OCI-LY7 (cell line): ENCODE measurements at regions not wholly inside any gene's neighbourhood (a gene's known extent, or its start where the extent isn't known, plus 50 kb on each side); places are given as distances from the start of the nearest gene placed in this dataset.

ENCODE experiments used
- BruUV-seq: library from RNA; stranded (reverse); fragments of 400-500 nt; replicated peaks from 2 replicates; lab custom pipeline; 2021; lab: Mats Ljungman, UMichigan
- CTCF ChIA-PET: fragments of 300-600 bp; sonication (Branson Sonifier 250); formaldehyde crosslinking; loops from one replicate; lab custom pipeline; 2022; ENCODE audit warnings: antibody characterized with exemption; ENCODE audit not compliant: unreplicated experiment; lab: Charles Lee
- POLR2A ChIA-PET: fragments of 300-600 bp; sonication (Branson Sonifier 250); formaldehyde crosslinking; loops from one replicate; lab custom pipeline; 2022; ENCODE audit warnings: antibody characterized with exemption; lab: Charles Lee
- DNase-seq: peaks from one replicate; pipeline ENCODE4 v3.0.0-alpha.2; 2015; ENCODE audit warnings: low spot score
- H2AFZ ChIP-seq: fragments of 200-600 bp; sonication (generic), shearing (Covaris generic); 2 replicates; pipeline ENCODE4 v1.6.1; 2014; ENCODE audit warnings: mild to moderate bottlenecking, antibody characterized with exemption, low read length, moderate library complexity
- H3K27ac ChIP-seq: fragments of 200-600 bp; sonication (generic); 2 replicates; pipeline ENCODE4 v1.5.1; 2014; ENCODE audit warnings: mixed run types, low read depth, mild to moderate bottlenecking, moderate library complexity, low read length, inconsistent platforms; ENCODE audit not compliant: poor library complexity, severe bottlenecking
- H3K36me3 ChIP-seq: fragments of 200-600 bp; sonication (generic); 2 replicates; pipeline ENCODE4 v1.6.1; 2014; ENCODE audit warnings: mild to moderate bottlenecking, antibody characterized with exemption, low read length, moderate library complexity, mixed read lengths; ENCODE audit not compliant: insufficient read depth
- H3K4me1 ChIP-seq: fragments of 200-600 bp; sonication (generic); 2 replicates; pipeline ENCODE4 v1.5.1; 2014; ENCODE audit warnings: mild to moderate bottlenecking, low read length; ENCODE audit not compliant: insufficient read depth, poor library complexity, severe bottlenecking
- H3K4me2 ChIP-seq: fragments of 200-600 bp; sonication (generic); 2 replicates; pipeline ENCODE4 v1.6.1; 2014; ENCODE audit warnings: mild to moderate bottlenecking, low read length
- H3K4me3 ChIP-seq: fragments of 200-600 bp; sonication (generic); 2 replicates; pipeline ENCODE4 v1.5.1; 2014; ENCODE audit warnings: mild to moderate bottlenecking, low read depth, low read length; ENCODE audit not compliant: poor library complexity, severe bottlenecking
- H3K79me2 ChIP-seq: fragments of 200-600 bp; sonication (generic); 2 replicates; pipeline ENCODE4 v1.6.1; 2016; ENCODE audit warnings: low read depth, mild to moderate bottlenecking, low read length, moderate library complexity, mixed read lengths; ENCODE audit not compliant: insufficient read depth
- H3K9me2 ChIP-seq: fragments of 200-600 bp; sonication (generic); 2 replicates; pipeline ENCODE4 v1.6.1; 2016; ENCODE audit warnings: mild to moderate bottlenecking, low read length, mixed read lengths; ENCODE audit not compliant: insufficient read depth
- H3K9me3 ChIP-seq: fragments of 200-600 bp; sonication (generic); 2 replicates; pipeline ENCODE4 v1.6.1; 2014; ENCODE audit warnings: mild to moderate bottlenecking, mixed run types, low read length, mixed read lengths
- H4K20me1 ChIP-seq: fragments of 200-600 bp; sonication (generic); 2 replicates; pipeline ENCODE4 v1.6.1; 2014; ENCODE audit warnings: mild to moderate bottlenecking, antibody characterized with exemption, low read length, moderate library complexity, mixed read lengths; ENCODE audit not compliant: insufficient read depth
- EZH2phosphoT487 ChIP-seq: fragments of 200-600 bp; sonication (generic); IDR thresholded peaks from 2 replicates; pipeline ENCODE4 v1.6.1; 2018; ENCODE audit warnings: low read depth, borderline replicate concordance, mild to moderate bottlenecking, mixed run types, antibody characterized with exemption, low read length, moderate library complexity, mixed read lengths
- intact Hi-C: fragments of 100-400 bp; cut with micrococcal nuclease; formaldehyde crosslinking; loops from one replicate; pipeline ENCODE4 v1.10.0; 2022; ENCODE audit not compliant: unreplicated experiment
- TF ChIP-seq, protein P1 (sequence below): fragments of 200-600 bp; sonication (generic); conservative IDR thresholded peaks from 2 replicates; pipeline ENCODE4 v1.5.1; 2014; ENCODE audit warnings: mild to moderate bottlenecking, antibody characterized with exemption, low read length, moderate library complexity, mixed read lengths

DNA sequence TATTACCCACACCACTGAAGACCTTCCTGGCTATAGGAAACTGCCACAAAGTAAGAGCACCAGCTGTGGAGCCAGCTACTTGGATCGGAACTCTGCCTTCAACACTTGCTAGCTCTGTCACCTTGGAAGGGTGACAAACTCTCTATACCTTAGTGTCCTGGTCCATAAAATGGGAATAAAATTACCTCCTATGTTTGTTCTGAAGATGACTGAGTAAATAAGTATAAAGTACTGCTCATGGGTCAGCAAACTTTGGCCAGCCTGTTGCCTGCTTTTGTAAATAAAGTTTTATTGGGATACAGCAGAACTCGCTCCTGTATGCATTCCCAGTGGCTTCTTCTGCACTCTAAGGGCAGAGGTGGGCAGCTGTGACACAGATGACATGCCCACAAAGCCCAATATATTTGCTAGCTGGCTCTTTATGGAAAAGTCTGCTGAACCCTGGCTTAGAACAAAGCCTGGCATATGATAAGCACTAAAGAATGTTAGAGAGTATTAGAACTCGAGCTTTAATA, 451.3 kb downstream of the TMEM182 start:
- TF ChIP-seq EZH2phosphoT487, result no peak
- TF ChIP-seq, protein P1, sequence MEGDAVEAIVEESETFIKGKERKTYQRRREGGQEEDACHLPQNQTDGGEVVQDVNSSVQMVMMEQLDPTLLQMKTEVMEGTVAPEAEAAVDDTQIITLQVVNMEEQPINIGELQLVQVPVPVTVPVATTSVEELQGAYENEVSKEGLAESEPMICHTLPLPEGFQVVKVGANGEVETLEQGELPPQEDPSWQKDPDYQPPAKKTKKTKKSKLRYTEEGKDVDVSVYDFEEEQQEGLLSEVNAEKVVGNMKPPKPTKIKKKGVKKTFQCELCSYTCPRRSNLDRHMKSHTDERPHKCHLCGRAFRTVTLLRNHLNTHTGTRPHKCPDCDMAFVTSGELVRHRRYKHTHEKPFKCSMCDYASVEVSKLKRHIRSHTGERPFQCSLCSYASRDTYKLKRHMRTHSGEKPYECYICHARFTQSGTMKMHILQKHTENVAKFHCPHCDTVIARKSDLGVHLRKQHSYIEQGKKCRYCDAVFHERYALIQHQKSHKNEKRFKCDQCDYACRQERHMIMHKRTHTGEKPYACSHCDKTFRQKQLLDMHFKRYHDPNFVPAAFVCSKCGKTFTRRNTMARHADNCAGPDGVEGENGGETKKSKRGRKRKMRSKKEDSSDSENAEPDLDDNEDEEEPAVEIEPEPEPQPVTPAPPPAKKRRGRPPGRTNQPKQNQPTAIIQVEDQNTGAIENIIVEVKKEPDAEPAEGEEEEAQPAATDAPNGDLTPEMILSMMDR, result no peak
- DNase-seq, result no peak
- Histone ChIP-seq H3K4me1 (no peaks in the 10 kb centered on the region), H3K27ac (no peak overlapping the region), H3K4me3 (no peak overlapping the region), H4K20me1 (no peaks in the 10 kb centered on the region), H3K4me2 (no peak overlapping the region), H3K9me2 (no peaks in the 10 kb centered on the region), H2AFZ (no peak overlapping the region), H3K79me2 (no peaks in the 10 kb centered on the region), H3K9me3 (no peaks in the 10 kb centered on the region), H3K36me3 (no peaks in the 10 kb centered on the region)
- BruUV-seq, result no TSS peak
- intact Hi-C loops, result no loop called here
- POLR2A ChIA-PET, result no interaction called here
- CTCF ChIA-PET, result no interaction called here

DNA sequence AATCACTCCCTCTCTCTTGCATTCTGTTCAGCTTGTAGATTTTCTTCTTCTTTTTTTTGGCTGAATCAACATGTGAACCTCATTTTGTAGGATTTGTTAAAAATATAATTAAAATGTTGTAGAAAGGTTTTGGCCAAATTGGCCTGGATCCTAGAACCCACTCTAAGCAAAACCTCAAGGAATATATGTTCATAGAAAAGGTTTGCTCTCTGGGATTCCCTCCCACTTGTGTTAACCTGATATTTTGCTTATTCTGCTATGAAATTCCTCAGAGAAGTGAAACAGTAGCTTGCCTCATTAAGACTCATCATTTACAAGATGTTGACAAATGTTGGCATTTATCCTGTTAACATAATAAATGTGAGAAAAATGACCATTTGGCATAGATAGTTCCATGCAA, 456.7 kb downstream of the TMEM182 start:
- Histone ChIP-seq H3K9me2 (no peaks in the 10 kb centered on the region), H3K4me1 (no peaks in the 10 kb centered on the region), H3K4me3 (no peak overlapping the region), H3K27ac (no peak overlapping the region), H4K20me1 (no peaks in the 10 kb centered on the region), H3K79me2 (no peaks in the 10 kb centered on the region), H2AFZ (no peak overlapping the region), H3K9me3 (no peaks in the 10 kb centered on the region), H3K4me2 (no peak overlapping the region), H3K36me3 (no peaks in the 10 kb centered on the region)
- ChIA-PET CTCF (no interaction called here), POLR2A (interaction anchor here (0.6 to 0.7 kb wide), 3 partner anchors 9 to 13 kb away, joined by 3 to 4 read pairs (median 3); no protein-coding TSS in a partner anchor)
- TF ChIP-seq, protein P1, result no peak
- TF ChIP-seq EZH2phosphoT487, result no peak
- no TSS peak for BruUV-seq
- intact Hi-C loops, result no loop called here
- DNase-seq, result no peak

DNA sequence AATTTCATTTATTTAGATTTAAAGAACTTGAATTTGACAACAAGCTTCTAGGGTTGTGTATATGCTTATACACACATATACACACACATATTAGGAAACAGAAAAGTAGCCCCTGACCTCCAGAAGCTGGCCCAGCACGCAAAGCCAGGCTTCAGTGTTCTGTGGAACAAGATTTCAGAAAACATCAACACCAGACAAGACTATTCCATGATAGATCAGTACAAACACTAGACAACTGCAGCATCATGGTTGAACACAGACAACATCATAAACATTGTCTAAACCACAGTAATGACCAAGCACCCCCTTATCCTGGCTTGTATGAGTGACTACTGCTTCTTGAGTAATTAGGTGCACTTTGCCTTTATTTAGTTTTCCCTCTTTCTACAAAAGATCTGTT, 457.6 kb downstream of the TMEM182 start:
- no peaks in the 10 kb centered on the region for H3K4me1 ChIP-seq
- TF ChIP-seq, protein P1, result no peak
- TF ChIP-seq EZH2phosphoT487, result no peak
- no peak for DNase-seq
- no TSS peak for BruUV-seq
- no peaks in the 10 kb centered on the region for H3K9me3 ChIP-seq
- no peak overlapping the region for H3K4me2 ChIP-seq
- no peak overlapping the region for H3K4me3 ChIP-seq
- H4K20me1 ChIP-seq, result no peaks in the 10 kb centered on the region
- CTCF ChIA-PET, result no interaction called here
- no peak overlapping the region for H3K27ac ChIP-seq
- no peak overlapping the region for H2AFZ ChIP-seq
- intact Hi-C loops, result no loop called here
- POLR2A ChIA-PET, result interaction anchor here (0.7 kb wide), 2 partner anchors 12 to 13 kb away, joined by 3 to 4 read pairs; no protein-coding TSS in a partner anchor
- H3K9me2 ChIP-seq, result no peaks in the 10 kb centered on the region
- no peaks in the 10 kb centered on the region for H3K36me3 ChIP-seq
- H3K79me2 ChIP-seq, result no peaks in the 10 kb centered on the region
